Liver (tissue), 8 donors: ENCODE measurements at regions not wholly inside any gene's neighbourhood (a gene's known extent, or its start where the extent isn't known, plus 50 kb on each side); places are given as distances from the start of the nearest gene placed in this dataset.

ENCODE experiments used
- DNase-seq: peaks from one replicate; pipeline ENCODE4 v3.0.0-alpha.2; 2017; ENCODE audit warnings: low spot score
- H3K27ac ChIP-seq, 2 donors: one replicate each; pipeline ENCODE4 v1.7.0; 2013; ENCODE audit warnings: inconsistent platforms in 2 of 2, low read length in 2 of 2, control low read depth in 1 of 2, low read depth in 1 of 2, mild to moderate bottlenecking in 1 of 2
- H3K27me3 ChIP-seq, 4 donors: one replicate each; pipeline versions ENCODE4 v1.6.1 to v1.7.0; 2013; ENCODE audit warnings: low read length in 3 of 4, inconsistent platforms in 1 of 4, mild to moderate bottlenecking in 1 of 4, moderate library complexity in 1 of 4; ENCODE audit not compliant: control insufficient read depth in 4 of 4, insufficient read depth in 4 of 4
- H3K36me3 ChIP-seq, 4 donors: one replicate each; pipeline versions ENCODE4 v1.6.1 to v1.7.0; 2013; ENCODE audit warnings: low read length in 3 of 4, mild to moderate bottlenecking in 3 of 4, low read depth in 1 of 4, moderate library complexity in 1 of 4; ENCODE audit not compliant: control insufficient read depth in 4 of 4, insufficient read depth in 3 of 4
- H3K4me1 ChIP-seq, 4 donors: one replicate each; pipeline versions ENCODE4 v1.6.1 to v1.7.0; 2013; ENCODE audit warnings: low read length in 3 of 4, mild to moderate bottlenecking in 3 of 4, moderate library complexity in 1 of 4; ENCODE audit not compliant: control insufficient read depth in 4 of 4, insufficient read depth in 4 of 4
- H3K4me3 ChIP-seq, 3 donors: one replicate each; pipeline versions ENCODE4 v1.6.1 to v1.7.0; 2013; ENCODE audit warnings: low read length in 3 of 3, control low read depth in 1 of 3, low read depth in 1 of 3, mild to moderate bottlenecking in 1 of 3
- H3K9ac ChIP-seq, 2 donors: one replicate each; pipeline ENCODE4 v1.7.0; 2013; ENCODE audit warnings: low read length in 2 of 2, mild to moderate bottlenecking in 2 of 2, moderate library complexity in 2 of 2, control low read depth in 1 of 2, low read depth in 1 of 2
- H3K9me3 ChIP-seq, 4 donors: one replicate each; pipeline versions ENCODE4 v1.6.1 to v1.7.0; 2013; ENCODE audit warnings: low read length in 3 of 4; ENCODE audit not compliant: control insufficient read depth in 4 of 4
- EGR1 ChIP-seq, 2 donors: IDR thresholded peaks; 2 replicates each; pipeline ENCODE4 v1.6.1; 2016 to 2018; ENCODE audit warnings: antibody characterized with exemption in 2 of 2, low read depth in 2 of 2
- FOXA1 ChIP-seq: IDR thresholded peaks from 2 replicates; pipeline ENCODE4 v1.6.1; 2016; ENCODE audit warnings: antibody characterized with exemption
- FOXA2 ChIP-seq: IDR thresholded peaks from 2 replicates; pipeline ENCODE4 v1.6.1; 2016; ENCODE audit warnings: antibody characterized with exemption
- GABPA ChIP-seq, 2 donors: IDR thresholded peaks in 1 of 2; conservative IDR thresholded peaks in 1 of 2; 2 replicates each; pipeline ENCODE4 v1.6.1; 2016; ENCODE audit warnings: antibody characterized with exemption in 2 of 2, mild to moderate bottlenecking in 1 of 2, moderate library complexity in 1 of 2
- HNF4A ChIP-seq, 2 donors: conservative IDR thresholded peaks; 2 replicates each; pipeline ENCODE4 v1.6.1; 2016; ENCODE audit warnings: antibody characterized with exemption in 2 of 2, mild to moderate bottlenecking in 2 of 2
- HNF4G ChIP-seq: IDR thresholded peaks from 2 replicates; pipeline ENCODE4 v1.6.1; 2016; ENCODE audit warnings: antibody characterized with exemption
- JUND ChIP-seq, 2 donors: IDR thresholded peaks; 2 replicates each; pipeline ENCODE4 v1.6.1; 2016; ENCODE audit warnings: antibody characterized with exemption in 2 of 2
- NR2F2 ChIP-seq: IDR thresholded peaks from 2 replicates; pipeline ENCODE4 v1.6.1; 2016; ENCODE audit warnings: antibody characterized with exemption
- RAD21 ChIP-seq, 2 donors: IDR thresholded peaks; 2 replicates each; pipeline ENCODE4 v1.6.1; 2016; ENCODE audit warnings: antibody characterized with exemption in 2 of 2, mild to moderate bottlenecking in 2 of 2
- RXRA ChIP-seq, 2 donors: IDR thresholded peaks; 2 replicates each; pipeline ENCODE4 v1.6.1; 2017 to 2018; ENCODE audit warnings: antibody characterized with exemption in 2 of 2, mild to moderate bottlenecking in 1 of 2
- SP1 ChIP-seq: IDR thresholded peaks from 2 replicates; pipeline ENCODE4 v1.6.1; 2018; ENCODE audit warnings: antibody characterized with exemption, mild to moderate bottlenecking
- TAF1 ChIP-seq: conservative IDR thresholded peaks from 2 replicates; pipeline ENCODE4 v1.6.1; 2016; ENCODE audit warnings: antibody characterized with exemption, mild to moderate bottlenecking
- YY1 ChIP-seq: IDR thresholded peaks from 2 replicates; pipeline ENCODE4 v1.6.1; 2016; ENCODE audit warnings: antibody characterized with exemption, mild to moderate bottlenecking
- WGBS: extraction: QIAGEN DNeasy Blood & Tissue Kit; methylation state at CpG from one replicate; pipeline ENCODE4 v1.1.7; 2013; 5-methylcytosine and 5-hydroxymethylcytosine counted together
- TF ChIP-seq, protein P1 (sequence below): IDR thresholded peaks from 2 replicates; pipeline ENCODE4 v1.6.1; 2016; ENCODE audit warnings: antibody characterized with exemption
- TF ChIP-seq, protein P2 (sequence below): fragments of 150-350 bp; IDR thresholded peaks from 2 replicates; pipeline ENCODE4 v1.5.1; 2017; ENCODE audit warnings: improper control_type of control experiment, low read depth, low read length; ENCODE audit not compliant: missing input control
- TF ChIP-seq, protein P3 (sequence below): IDR thresholded peaks from 2 replicates; pipeline ENCODE4 v1.6.1; 2016; ENCODE audit warnings: antibody characterized with exemption, mild to moderate bottlenecking
- TF ChIP-seq, protein P4 (sequence below): IDR thresholded peaks from 2 replicates; pipeline ENCODE4 v1.6.1; 2016; ENCODE audit warnings: antibody characterized with exemption
- TF ChIP-seq, protein P5 (sequence below): IDR thresholded peaks from 2 replicates; pipeline ENCODE4 v1.6.1; 2016; ENCODE audit warnings: antibody characterized with exemption
- donor health status: healthy.
- donor health status: healthy.
- donor health status: healthy.
- donor health status: healthy.
- donor health status: healthy.

DNA sequence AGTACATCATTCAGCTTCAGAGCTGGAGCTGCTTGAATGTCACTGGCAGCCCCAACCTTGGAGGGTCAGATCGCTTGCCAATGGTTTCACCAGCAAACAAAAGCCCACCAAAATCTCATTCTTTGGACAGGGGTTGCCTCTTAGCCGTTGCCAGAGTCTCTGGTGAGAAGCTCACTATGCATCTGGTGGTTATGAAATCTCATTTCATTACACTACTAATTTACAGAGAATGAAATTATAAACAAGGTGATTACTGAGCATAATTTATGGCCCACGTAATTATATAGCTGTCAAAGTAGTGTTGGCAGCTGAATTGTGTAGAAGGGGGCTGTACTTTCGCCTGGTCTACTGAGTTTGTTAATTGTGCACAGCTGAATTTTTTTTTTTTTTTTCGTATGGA, 688.9 kb upstream of the KIF2B start (continued):
- no peak for TF ChIP-seq HNF4A (conservative IDR thresholded peaks at IDR 0.05)
- TF ChIP-seq FOXA1 = no peak

DNA sequence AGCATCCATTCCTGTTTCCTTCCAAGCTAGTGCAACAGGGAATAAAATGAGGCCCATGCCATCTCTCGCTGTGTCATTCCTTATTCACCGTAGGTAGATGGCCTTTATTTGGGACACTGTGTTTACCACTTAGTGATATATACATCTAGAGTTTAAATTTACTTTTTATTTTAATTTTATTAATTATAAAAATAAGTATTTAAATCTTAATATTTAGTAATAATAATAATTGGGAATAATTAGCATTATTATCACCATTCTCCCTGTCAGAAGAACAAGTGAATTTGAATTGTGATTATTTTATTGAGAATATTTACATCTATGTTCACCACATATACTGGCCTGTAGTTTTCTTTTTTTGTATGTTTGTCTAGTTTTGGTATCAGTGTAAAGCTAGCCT, 692.9 kb upstream of the KIF2B start:
- Histone ChIP-seq H3K36me3 (no peaks in the 10 kb centered on the region), H3K4me3 (no peak overlapping the region), H3K9ac (no peak overlapping the region), H3K9me3 (no peaks in the 10 kb centered on the region), H3K4me1 (no peaks in the 10 kb centered on the region), H3K27ac (no peak overlapping the region), H3K27me3 (peaks cover 0 to 2% (median 0%) of the 10 kb centered on the region in 4 donors)
- TF ChIP-seq NR2F2 = no peak
- no peak for TF ChIP-seq JUND (IDR thresholded peaks at IDR 0.05)
- no peak for TF ChIP-seq EGR1 (IDR thresholded peaks at IDR 0.05; ENCODE audit: low read depth in 2 of 2)
- TF ChIP-seq FOXA1 = no peak
- no peak for TF ChIP-seq YY1
- TF ChIP-seq FOXA2 = no peak
- no peak for TF ChIP-seq RXRA (IDR thresholded peaks at IDR 0.05)
- no peak for TF ChIP-seq HNF4G
- DNase-seq = no peak
- WGBS = 94% methylated on average over 2 of the region's 2 CpGs

DNA sequence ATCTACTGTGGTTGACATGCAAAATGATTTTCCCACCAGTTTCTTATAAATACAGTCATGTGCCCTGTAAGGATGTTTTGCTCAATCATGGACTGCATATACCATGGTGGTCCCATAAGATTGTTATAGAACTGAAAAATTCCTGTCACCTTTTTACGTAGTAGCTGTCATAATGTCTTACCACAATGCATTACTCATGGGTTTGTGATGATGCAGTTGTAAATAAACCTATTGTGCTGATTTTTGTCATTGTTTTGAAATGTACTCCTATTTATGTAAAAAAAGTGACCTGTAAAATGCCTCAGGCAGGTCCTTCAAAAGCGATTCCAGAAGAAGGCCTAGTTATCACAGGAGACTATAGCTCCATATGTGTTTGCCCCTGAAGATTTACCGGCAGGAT, 695.4 kb upstream of the KIF2B start:
- Histone ChIP-seq H3K36me3 (no peaks in the 10 kb centered on the region), H3K4me3 (no peak overlapping the region), H3K27ac (no peak overlapping the region), H3K9ac (no peak overlapping the region), H3K27me3 (no peaks in the 10 kb centered on the region), H3K4me1 (no peaks in the 10 kb centered on the region), H3K9me3 (no peaks in the 10 kb centered on the region)
- WGBS = 80% methylated on average over 3 of the region's 3 CpGs
- TF ChIP-seq RAD21 (IDR thresholded peaks at IDR 0.05) (no peak), GABPA (IDR thresholded peaks at IDR 0.05 in 1 of 2, conservative IDR thresholded peaks at IDR 0.05 in 1 of 2) (no peak), RXRA (IDR thresholded peaks at IDR 0.05) (no peak), SP1 (no peak), NR2F2 (no peak), JUND (IDR thresholded peaks at IDR 0.05) (no peak), FOXA2 (no peak), YY1 (no peak), HNF4A (conservative IDR thresholded peaks at IDR 0.05) (no peak), TAF1 (no peak), FOXA1 (no peak), EGR1 (IDR thresholded peaks at IDR 0.05; ENCODE audit: low read depth in 2 of 2) (no peak), HNF4G (no peak)
- TF ChIP-seq, protein P1, sequence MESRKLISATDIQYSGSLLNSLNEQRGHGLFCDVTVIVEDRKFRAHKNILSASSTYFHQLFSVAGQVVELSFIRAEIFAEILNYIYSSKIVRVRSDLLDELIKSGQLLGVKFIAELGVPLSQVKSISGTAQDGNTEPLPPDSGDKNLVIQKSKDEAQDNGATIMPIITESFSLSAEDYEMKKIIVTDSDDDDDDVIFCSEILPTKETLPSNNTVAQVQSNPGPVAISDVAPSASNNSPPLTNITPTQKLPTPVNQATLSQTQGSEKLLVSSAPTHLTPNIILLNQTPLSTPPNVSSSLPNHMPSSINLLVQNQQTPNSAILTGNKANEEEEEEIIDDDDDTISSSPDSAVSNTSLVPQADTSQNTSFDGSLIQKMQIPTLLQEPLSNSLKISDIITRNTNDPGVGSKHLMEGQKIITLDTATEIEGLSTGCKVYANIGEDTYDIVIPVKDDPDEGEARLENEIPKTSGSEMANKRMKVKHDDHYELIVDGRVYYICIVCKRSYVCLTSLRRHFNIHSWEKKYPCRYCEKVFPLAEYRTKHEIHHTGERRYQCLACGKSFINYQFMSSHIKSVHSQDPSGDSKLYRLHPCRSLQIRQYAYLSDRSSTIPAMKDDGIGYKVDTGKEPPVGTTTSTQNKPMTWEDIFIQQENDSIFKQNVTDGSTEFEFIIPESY = no peak
- TF ChIP-seq, protein P2, sequence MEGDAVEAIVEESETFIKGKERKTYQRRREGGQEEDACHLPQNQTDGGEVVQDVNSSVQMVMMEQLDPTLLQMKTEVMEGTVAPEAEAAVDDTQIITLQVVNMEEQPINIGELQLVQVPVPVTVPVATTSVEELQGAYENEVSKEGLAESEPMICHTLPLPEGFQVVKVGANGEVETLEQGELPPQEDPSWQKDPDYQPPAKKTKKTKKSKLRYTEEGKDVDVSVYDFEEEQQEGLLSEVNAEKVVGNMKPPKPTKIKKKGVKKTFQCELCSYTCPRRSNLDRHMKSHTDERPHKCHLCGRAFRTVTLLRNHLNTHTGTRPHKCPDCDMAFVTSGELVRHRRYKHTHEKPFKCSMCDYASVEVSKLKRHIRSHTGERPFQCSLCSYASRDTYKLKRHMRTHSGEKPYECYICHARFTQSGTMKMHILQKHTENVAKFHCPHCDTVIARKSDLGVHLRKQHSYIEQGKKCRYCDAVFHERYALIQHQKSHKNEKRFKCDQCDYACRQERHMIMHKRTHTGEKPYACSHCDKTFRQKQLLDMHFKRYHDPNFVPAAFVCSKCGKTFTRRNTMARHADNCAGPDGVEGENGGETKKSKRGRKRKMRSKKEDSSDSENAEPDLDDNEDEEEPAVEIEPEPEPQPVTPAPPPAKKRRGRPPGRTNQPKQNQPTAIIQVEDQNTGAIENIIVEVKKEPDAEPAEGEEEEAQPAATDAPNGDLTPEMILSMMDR = no peak
- TF ChIP-seq, protein P3, sequence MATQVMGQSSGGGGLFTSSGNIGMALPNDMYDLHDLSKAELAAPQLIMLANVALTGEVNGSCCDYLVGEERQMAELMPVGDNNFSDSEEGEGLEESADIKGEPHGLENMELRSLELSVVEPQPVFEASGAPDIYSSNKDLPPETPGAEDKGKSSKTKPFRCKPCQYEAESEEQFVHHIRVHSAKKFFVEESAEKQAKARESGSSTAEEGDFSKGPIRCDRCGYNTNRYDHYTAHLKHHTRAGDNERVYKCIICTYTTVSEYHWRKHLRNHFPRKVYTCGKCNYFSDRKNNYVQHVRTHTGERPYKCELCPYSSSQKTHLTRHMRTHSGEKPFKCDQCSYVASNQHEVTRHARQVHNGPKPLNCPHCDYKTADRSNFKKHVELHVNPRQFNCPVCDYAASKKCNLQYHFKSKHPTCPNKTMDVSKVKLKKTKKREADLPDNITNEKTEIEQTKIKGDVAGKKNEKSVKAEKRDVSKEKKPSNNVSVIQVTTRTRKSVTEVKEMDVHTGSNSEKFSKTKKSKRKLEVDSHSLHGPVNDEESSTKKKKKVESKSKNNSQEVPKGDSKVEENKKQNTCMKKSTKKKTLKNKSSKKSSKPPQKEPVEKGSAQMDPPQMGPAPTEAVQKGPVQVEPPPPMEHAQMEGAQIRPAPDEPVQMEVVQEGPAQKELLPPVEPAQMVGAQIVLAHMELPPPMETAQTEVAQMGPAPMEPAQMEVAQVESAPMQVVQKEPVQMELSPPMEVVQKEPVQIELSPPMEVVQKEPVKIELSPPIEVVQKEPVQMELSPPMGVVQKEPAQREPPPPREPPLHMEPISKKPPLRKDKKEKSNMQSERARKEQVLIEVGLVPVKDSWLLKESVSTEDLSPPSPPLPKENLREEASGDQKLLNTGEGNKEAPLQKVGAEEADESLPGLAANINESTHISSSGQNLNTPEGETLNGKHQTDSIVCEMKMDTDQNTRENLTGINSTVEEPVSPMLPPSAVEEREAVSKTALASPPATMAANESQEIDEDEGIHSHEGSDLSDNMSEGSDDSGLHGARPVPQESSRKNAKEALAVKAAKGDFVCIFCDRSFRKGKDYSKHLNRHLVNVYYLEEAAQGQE = no peak
- TF ChIP-seq, protein P4, sequence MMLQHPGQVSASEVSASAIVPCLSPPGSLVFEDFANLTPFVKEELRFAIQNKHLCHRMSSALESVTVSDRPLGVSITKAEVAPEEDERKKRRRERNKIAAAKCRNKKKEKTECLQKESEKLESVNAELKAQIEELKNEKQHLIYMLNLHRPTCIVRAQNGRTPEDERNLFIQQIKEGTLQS = no peak
- TF ChIP-seq, protein P5, sequence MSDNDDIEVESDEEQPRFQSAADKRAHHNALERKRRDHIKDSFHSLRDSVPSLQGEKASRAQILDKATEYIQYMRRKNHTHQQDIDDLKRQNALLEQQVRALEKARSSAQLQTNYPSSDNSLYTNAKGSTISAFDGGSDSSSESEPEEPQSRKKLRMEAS = no peak
- no peak for DNase-seq
